Right atrium auricular region (tissue), 2 donors: ENCODE measurements at regions not wholly inside any gene's neighbourhood (a gene's known extent, or its start where the extent isn't known, plus 50 kb on each side); places are given as distances from the start of the nearest gene placed in this dataset.
"Not testable (repeated sequence)": the region's sequence is repeated elsewhere in the genome, so short reads cannot be mapped to it uniquely, and the experiment has no call there.

Experiments
- DNase-seq: peaks from one replicate; pipeline ENCODE4 v3.0.0-alpha.2; 2019; ENCODE audit warnings: low spot score
- H3K27ac ChIP-seq, 2 donors: fragments of 200-600 bp; sonication (generic); 1 replicate in 1 of 2; 2 replicates in 1 of 2; pipeline ENCODE4 v1.5.1; 2016 to 2019
- H3K27me3 ChIP-seq, 2 donors: fragments of 200-600 bp; sonication (generic); one replicate each; pipeline versions ENCODE4 v1.5.1 to v1.6.0; 2017 to 2019
- H3K36me3 ChIP-seq: fragments of 200-600 bp; sonication (generic); one replicate; pipeline ENCODE4 v1.5.1; 2016
- H3K4me1 ChIP-seq, 2 donors: fragments of 200-600 bp; sonication (generic); one replicate each; pipeline versions ENCODE4 v1.5.1 to v1.6.0; 2017 to 2019
- H3K4me3 ChIP-seq, 2 donors: fragments of 200-600 bp; sonication (generic); 1 replicate in 1 of 2; 2 replicates in 1 of 2; pipeline ENCODE4 v1.5.1; 2017 to 2019; ENCODE audit warnings: mild to moderate bottlenecking in 1 of 2, moderate library complexity in 1 of 2
- H3K9me3 ChIP-seq, 2 donors: fragments of 200-600 bp; sonication (generic); one replicate each; pipeline ENCODE4 v1.5.1; 2019
- TF ChIP-seq, protein P1 (sequence below), 2 donors: fragments of 200-600 bp; sonication (generic); IDR thresholded peaks; one replicate each; pipeline ENCODE4 v1.5.1; 2019; ENCODE audit warnings: antibody characterized with exemption in 2 of 2

DNA sequence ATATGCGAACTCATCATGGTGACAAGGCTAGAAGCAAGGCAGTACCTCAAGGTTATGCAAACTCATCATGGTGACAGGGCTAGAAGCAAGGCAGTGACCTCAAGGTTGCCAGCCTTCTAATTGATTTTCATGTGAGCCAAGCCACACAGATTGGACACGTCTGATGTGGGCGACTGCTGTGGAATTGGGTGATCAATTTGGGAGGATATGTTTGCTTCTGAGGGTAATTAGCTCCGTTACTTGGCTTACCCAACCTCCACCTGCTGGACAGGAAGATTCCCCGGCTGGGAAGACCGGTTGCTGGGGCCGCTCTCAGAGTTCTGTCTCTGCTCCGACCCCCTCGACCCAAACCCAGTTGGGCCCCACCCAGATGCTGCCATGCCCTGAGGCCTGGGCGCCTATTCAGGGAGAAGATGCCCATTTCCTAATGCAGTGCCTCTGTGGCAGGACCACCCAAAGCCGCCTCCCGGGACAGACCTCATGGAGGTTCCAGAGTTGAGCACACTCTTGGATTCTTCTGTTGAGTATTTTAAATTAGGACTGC lies 69.9 kb upstream of the SHANK2 start:
- Histone ChIP-seq H3K36me3 (no peaks in the 10 kb centered on the region), H3K27me3 (no peaks in the 10 kb centered on the region), H3K27ac (no peak overlapping the region), H3K4me3 (no peak overlapping the region), H3K4me1 (no peaks in the 10 kb centered on the region), H3K9me3 (peaks cover 0 to 21% of the 10 kb centered on the region in 2 donors)
- DNase-seq, result no peak
- TF ChIP-seq, protein P1, sequence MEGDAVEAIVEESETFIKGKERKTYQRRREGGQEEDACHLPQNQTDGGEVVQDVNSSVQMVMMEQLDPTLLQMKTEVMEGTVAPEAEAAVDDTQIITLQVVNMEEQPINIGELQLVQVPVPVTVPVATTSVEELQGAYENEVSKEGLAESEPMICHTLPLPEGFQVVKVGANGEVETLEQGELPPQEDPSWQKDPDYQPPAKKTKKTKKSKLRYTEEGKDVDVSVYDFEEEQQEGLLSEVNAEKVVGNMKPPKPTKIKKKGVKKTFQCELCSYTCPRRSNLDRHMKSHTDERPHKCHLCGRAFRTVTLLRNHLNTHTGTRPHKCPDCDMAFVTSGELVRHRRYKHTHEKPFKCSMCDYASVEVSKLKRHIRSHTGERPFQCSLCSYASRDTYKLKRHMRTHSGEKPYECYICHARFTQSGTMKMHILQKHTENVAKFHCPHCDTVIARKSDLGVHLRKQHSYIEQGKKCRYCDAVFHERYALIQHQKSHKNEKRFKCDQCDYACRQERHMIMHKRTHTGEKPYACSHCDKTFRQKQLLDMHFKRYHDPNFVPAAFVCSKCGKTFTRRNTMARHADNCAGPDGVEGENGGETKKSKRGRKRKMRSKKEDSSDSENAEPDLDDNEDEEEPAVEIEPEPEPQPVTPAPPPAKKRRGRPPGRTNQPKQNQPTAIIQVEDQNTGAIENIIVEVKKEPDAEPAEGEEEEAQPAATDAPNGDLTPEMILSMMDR (IDR thresholded peaks at IDR 0.05), result no peak

- no peak for DNase-seq
- TF ChIP-seq, protein P1 (IDR thresholded peaks at IDR 0.05), result no peak
- H3K9me3 ChIP-seq, result peaks cover 0 to 28% of the 10 kb centered on the region in 2 donors
- no peak overlapping the region for H3K4me3 ChIP-seq
- H3K4me1 ChIP-seq, result no peaks in the 10 kb centered on the region
- H3K27me3 ChIP-seq, result no peaks in the 10 kb centered on the region
- H3K36me3 ChIP-seq, result no peaks in the 10 kb centered on the region
- H3K27ac ChIP-seq, result no peak overlapping the region
Observed at GRCh38 chr11:71321433-71322191, 69.2 kb upstream of the SHANK2 start.

DNA sequence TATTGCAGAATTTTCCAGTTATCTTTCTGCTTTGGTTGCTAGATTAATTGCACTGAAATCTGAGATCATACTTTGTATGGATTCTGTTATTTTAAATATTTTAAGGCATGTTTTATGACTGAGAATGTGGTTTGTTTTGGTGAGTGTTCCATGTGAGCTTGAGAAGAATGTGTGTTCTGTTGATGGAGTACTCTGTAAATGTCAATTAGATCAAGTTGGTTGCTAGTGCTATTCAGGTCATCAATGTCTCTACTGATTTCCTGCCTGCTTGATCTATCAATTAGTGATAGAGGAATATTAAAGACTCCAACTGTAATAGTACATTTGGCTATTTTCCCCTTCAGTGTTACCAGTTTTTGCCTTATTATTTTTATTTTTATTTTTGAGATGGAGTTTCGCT lies 64.3 kb upstream of the SHANK2 start:
- Histone ChIP-seq H3K4me1 (no peaks in the 10 kb centered on the region), H3K27me3 (no peaks in the 10 kb centered on the region), H3K9me3 (peaks cover 0 to 36% of the 10 kb centered on the region in 2 donors), H3K36me3 (no peaks in the 10 kb centered on the region), H3K4me3 (no peak overlapping the region), H3K27ac (no peak overlapping the region)
- no peak for DNase-seq
- TF ChIP-seq, protein P1 (IDR thresholded peaks at IDR 0.05), result no peak

GRCh38 chr11:71312616-71313015 lies 60.2 kb upstream of the SHANK2 start:
- peaks cover 0 to 18% of the 10 kb centered on the region in 2 donors for H3K9me3 ChIP-seq
- H3K4me3 ChIP-seq, H3K4me1 ChIP-seq, H3K27me3 ChIP-seq, H3K27ac ChIP-seq, H3K36me3 ChIP-seq: not testable (repeated sequence)
- DNase-seq, result peak; percentile 46

GRCh38 chr11:71311928-71312510 lies 59.6 kb upstream of the SHANK2 start:
- no peaks in the 10 kb centered on the region for H3K36me3 ChIP-seq
- peaks cover 0 to 12% of the 10 kb centered on the region in 2 donors for H3K9me3 ChIP-seq
- H3K4me3 ChIP-seq, result no peak overlapping the region
- TF ChIP-seq, protein P1 (IDR thresholded peaks at IDR 0.05), result no peak
- peak; percentile 30 for DNase-seq
- H3K27me3 ChIP-seq, result no peaks in the 10 kb centered on the region
- H3K4me1 ChIP-seq, result no peaks in the 10 kb centered on the region
- no peak overlapping the region for H3K27ac ChIP-seq

DNA sequence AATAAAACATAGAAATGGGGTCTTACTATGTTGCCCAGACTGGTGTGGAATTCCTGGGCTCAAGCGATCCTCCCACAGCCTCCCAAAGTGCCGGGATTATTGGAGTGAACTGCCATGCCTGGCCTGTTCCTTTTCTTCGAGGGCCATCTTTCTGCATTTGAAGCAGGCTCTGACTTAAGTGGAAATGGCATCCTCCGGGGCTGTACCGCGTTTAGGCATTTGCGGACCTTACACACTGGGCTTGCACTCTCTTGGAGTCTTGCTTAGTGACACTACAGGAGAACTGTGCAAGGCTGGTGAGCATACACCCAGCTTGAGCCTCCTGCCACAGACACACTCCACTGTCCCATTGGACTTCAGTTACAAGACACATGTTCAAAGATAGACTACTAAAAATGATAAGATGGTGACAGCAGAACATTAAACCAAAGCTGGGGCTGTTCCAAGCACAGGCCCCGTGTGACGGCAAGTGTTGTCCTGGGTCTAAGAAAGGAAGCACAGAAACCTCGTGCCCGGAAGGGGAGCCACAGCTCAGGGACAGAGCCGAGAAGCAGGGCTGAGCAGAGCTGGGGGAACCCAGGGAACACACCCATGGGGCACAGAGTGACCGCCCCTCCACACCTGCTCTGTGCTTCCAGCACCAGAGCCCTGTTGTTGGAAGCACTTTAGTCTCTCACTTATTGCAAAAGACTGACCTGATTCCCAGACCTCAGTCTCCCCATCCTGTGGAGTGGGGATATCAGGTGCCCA lies 59.0 kb upstream of the SHANK2 start:
- DNase-seq, result peak; percentile 34
- TF ChIP-seq, protein P1 (IDR thresholded peaks at IDR 0.05), result no peak
- Histone ChIP-seq H3K27me3 (no peaks in the 10 kb centered on the region), H3K4me1 (no peaks in the 10 kb centered on the region), H3K9me3 (peaks cover 0 to 6% of the 10 kb centered on the region in 2 donors), H3K27ac (no peak overlapping the region), H3K4me3 (no peak overlapping the region), H3K36me3 (no peaks in the 10 kb centered on the region)
